ENCODE measurements at regions not wholly inside any gene's neighbourhood (a gene's known extent, or its start where the extent isn't known, plus 50 kb on each side); places are given as distances from the start of the nearest gene placed in this dataset.
"Not testable (repeated sequence)": the region's sequence is repeated elsewhere in the genome, so short reads cannot be mapped to it uniquely, and the experiment has no call there.

DNA sequence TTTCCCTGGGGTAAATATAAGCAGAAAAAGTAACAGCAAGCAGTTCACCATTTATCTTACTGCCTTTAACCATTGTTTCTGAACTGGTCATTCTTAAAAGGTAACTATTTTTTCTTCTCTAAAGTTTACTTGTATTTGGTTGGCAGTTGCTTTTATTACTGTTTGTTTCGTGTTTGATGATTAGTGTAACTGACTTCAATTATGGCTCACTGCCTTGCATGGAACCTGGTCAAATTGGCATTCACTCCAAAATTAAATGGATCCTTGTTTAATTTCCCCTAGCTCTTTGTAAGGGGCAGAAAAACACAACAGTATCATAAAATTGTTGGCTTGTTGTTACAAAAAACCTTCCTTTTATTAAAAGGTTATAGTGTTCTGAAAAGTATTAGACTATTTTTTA is 1723.9 kb upstream of the CDH6 start:
- TF ChIP-seq EZH2phosphoT487 (IDR thresholded peaks at IDR 0.05; ENCODE audit: borderline replicate concordance, low read length), result no peak
- TF ChIP-seq, protein P1, sequence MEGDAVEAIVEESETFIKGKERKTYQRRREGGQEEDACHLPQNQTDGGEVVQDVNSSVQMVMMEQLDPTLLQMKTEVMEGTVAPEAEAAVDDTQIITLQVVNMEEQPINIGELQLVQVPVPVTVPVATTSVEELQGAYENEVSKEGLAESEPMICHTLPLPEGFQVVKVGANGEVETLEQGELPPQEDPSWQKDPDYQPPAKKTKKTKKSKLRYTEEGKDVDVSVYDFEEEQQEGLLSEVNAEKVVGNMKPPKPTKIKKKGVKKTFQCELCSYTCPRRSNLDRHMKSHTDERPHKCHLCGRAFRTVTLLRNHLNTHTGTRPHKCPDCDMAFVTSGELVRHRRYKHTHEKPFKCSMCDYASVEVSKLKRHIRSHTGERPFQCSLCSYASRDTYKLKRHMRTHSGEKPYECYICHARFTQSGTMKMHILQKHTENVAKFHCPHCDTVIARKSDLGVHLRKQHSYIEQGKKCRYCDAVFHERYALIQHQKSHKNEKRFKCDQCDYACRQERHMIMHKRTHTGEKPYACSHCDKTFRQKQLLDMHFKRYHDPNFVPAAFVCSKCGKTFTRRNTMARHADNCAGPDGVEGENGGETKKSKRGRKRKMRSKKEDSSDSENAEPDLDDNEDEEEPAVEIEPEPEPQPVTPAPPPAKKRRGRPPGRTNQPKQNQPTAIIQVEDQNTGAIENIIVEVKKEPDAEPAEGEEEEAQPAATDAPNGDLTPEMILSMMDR (IDR thresholded peaks at IDR 0.05; ENCODE audit: low read depth, low read length, poor library complexity, severe bottlenecking), result no peak
- Histone ChIP-seq H3K4me3 (ENCODE audit: low read length) (no peak overlapping the region), H3K4me2 (ENCODE audit: low read length) (no peak overlapping the region), H3K27ac (ENCODE audit: low read depth, low read length) (no peak overlapping the region), H3K79me2 (ENCODE audit: control insufficient read depth, low read length) (no peaks in the 10 kb centered on the region), H4K20me1 (ENCODE audit: control insufficient read depth, insufficient read depth, low read depth, low read length) (no peaks in the 10 kb centered on the region), H3K36me3 (ENCODE audit: control insufficient read depth, low read length) (no peaks in the 10 kb centered on the region), H3K9me2 (replicated peaks; ENCODE audit: control insufficient read depth, low read length) (no peaks in the 10 kb centered on the region), H3K27me3 (ENCODE audit: control insufficient read depth, low read length) (no peaks in the 10 kb centered on the region), H3F3A (ENCODE audit: control insufficient read depth, insufficient read depth) (no peaks in the 10 kb centered on the region), H3K4me1 (ENCODE audit: control insufficient read depth, low read length) (no peaks in the 10 kb centered on the region), H3K9me3 (ENCODE audit: control insufficient read depth, insufficient read depth, low read length) (no peaks in the 10 kb centered on the region; the same call in 1 of the 2 replicates)

DNA sequence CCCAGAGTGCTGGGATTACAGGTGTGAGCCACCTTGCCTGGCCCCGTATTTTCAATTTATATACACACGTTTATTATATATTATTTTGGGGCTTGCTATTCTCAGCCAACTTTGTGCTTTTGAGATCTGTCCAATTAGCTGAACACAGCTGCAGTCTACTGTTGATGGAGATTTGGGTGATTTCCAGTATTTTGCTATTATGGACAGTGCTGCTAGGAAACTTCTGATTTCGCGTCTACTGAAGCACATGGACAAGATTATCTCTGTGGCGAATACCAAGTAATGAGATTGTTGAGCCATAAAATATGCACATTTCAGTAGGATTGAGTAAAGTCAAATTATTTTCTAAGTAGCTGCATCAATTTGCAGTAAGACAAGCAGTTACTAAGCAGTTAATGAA is 1731.2 kb upstream of the CDH6 start:
- Histone ChIP-seq H3K27ac (ENCODE audit: low read depth, low read length) (no peak overlapping the region), H3K4me1 (ENCODE audit: control insufficient read depth, low read length) (no peaks in the 10 kb centered on the region), H3K9me3 (ENCODE audit: control insufficient read depth, insufficient read depth, low read length) (no peaks in the 10 kb centered on the region; the same call in 1 of the 2 replicates), H3K36me3 (ENCODE audit: control insufficient read depth, low read length) (no peaks in the 10 kb centered on the region), H3K4me2 (ENCODE audit: low read length) (no peak overlapping the region), H3K79me2 (ENCODE audit: control insufficient read depth, low read length) (no peaks in the 10 kb centered on the region), H3F3A (ENCODE audit: control insufficient read depth, insufficient read depth) (no peaks in the 10 kb centered on the region), H3K4me3 (ENCODE audit: low read length) (no peak overlapping the region), H3K27me3 (ENCODE audit: control insufficient read depth, low read length) (no peaks in the 10 kb centered on the region), H3K9me2 (replicated peaks; ENCODE audit: control insufficient read depth, low read length) (no peaks in the 10 kb centered on the region), H4K20me1 (ENCODE audit: control insufficient read depth, insufficient read depth, low read depth, low read length) (no peaks in the 10 kb centered on the region)
- TF ChIP-seq EZH2phosphoT487 (IDR thresholded peaks at IDR 0.05; ENCODE audit: borderline replicate concordance, low read length), result no peak
- TF ChIP-seq, protein P1 (IDR thresholded peaks at IDR 0.05; ENCODE audit: low read depth, low read length, poor library complexity, severe bottlenecking), result no peak

DNA sequence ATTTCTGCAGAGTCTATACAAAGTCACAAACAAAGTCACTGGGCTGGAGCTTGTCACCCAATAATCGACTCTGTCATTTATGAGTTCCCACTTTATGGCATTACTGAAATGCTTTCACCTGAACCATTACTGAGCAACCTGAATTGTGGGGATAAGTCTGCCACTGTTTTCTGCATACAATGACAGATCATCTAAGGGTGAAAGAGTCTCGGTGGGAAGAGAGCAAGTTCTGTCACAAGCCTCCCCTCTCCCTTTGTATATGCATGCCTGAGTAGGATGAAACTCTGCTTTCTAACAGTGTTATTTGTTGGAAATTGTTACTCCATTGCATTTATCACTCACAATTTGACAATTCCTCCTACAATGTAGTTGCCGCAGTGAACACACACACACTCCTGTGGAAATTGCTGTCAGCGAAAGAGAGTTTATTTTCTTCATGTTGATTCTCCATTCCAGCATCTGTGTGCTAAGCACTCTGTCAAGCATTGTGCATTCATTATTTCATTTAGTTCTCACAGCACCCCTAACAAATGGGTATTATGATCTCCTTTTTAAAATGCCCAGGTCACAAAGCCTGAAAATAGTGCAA is 1732.4 kb upstream of the CDH6 start:
- Histone ChIP-seq H3K9me3 (ENCODE audit: control insufficient read depth, insufficient read depth, low read length) (no peaks in the 10 kb centered on the region), H3K4me3 (ENCODE audit: low read length) (no peak overlapping the region), H3K9me2 (replicated peaks; ENCODE audit: control insufficient read depth, low read length) (no peaks in the 10 kb centered on the region), H3F3A (ENCODE audit: control insufficient read depth, insufficient read depth) (no peaks in the 10 kb centered on the region), H4K20me1 (ENCODE audit: control insufficient read depth, insufficient read depth, low read depth, low read length) (no peaks in the 10 kb centered on the region), H3K36me3 (ENCODE audit: control insufficient read depth, low read length) (no peaks in the 10 kb centered on the region), H3K79me2 (ENCODE audit: control insufficient read depth, low read length) (no peaks in the 10 kb centered on the region), H3K27me3 (ENCODE audit: control insufficient read depth, low read length) (no peaks in the 10 kb centered on the region), H3K4me1 (ENCODE audit: control insufficient read depth, low read length) (no peaks in the 10 kb centered on the region), H3K4me2 (ENCODE audit: low read length) (no peak overlapping the region), H3K27ac (ENCODE audit: low read depth, low read length) (no peak overlapping the region)
- TF ChIP-seq EZH2phosphoT487 (IDR thresholded peaks at IDR 0.05; ENCODE audit: borderline replicate concordance, low read length), result no peak
- TF ChIP-seq, protein P1 (IDR thresholded peaks at IDR 0.05; ENCODE audit: low read depth, low read length, poor library complexity, severe bottlenecking), result no peak

DNA sequence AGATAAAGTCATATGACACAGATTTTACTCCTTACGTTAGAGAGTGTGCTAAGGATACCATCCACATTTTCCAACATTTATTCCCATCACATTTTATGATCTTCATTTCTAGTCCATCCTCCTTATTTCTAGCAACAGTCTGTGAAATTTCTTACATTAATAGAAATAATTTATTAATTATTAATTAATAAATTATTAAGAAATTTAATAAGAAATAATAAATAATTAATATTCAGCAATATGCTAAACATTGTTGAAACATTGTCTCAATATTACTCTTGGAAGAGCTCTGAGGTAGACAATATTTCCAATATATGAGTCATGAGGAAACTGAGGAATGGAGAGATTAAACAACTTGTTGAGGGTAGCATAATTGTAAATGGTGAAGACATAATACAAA is 1742.5 kb upstream of the CDH6 start:
- not testable (repeated sequence) for H3K4me2 ChIP-seq (ENCODE audit: low read length); H3K27ac ChIP-seq (ENCODE audit: low read depth, low read length); H3K27me3 ChIP-seq (ENCODE audit: control insufficient read depth, low read length); H4K20me1 ChIP-seq (ENCODE audit: control insufficient read depth, insufficient read depth, low read depth, low read length); H3K9me3 ChIP-seq (ENCODE audit: control insufficient read depth, insufficient read depth, low read length); H3K4me1 ChIP-seq (ENCODE audit: control insufficient read depth, low read length); H3F3A ChIP-seq (ENCODE audit: control insufficient read depth, insufficient read depth); H3K9me2 ChIP-seq (replicated peaks; ENCODE audit: control insufficient read depth, low read length); H3K4me3 ChIP-seq (ENCODE audit: low read length); H3K36me3 ChIP-seq (ENCODE audit: control insufficient read depth, low read length); H3K79me2 ChIP-seq (ENCODE audit: control insufficient read depth, low read length)
